NB4 (cell line): ENCODE measurements at regions not wholly inside any gene's neighbourhood (a gene's known extent, or its start where the extent isn't known, plus 50 kb on each side); places are given as distances from the start of the nearest gene placed in this dataset.

Experiments
- POLR2A ChIP-seq: IDR thresholded peaks from 2 replicates; pipeline ENCODE4 v1.6.1; 2011; ENCODE audit warnings: mild to moderate bottlenecking; ENCODE audit not compliant: insufficient read length; ENCODE audit errors: extremely low read depth
- TF ChIP-seq, protein P1 (sequence below): IDR thresholded peaks from one replicate; pipeline ENCODE4 v1.5.1; 2012; ENCODE audit warnings: low read depth, low read length
- TF ChIP-seq, protein P2 (sequence below): IDR thresholded peaks from 2 replicates; pipeline ENCODE4 v1.6.1; 2011; ENCODE audit warnings: low read depth, low read length

DNA sequence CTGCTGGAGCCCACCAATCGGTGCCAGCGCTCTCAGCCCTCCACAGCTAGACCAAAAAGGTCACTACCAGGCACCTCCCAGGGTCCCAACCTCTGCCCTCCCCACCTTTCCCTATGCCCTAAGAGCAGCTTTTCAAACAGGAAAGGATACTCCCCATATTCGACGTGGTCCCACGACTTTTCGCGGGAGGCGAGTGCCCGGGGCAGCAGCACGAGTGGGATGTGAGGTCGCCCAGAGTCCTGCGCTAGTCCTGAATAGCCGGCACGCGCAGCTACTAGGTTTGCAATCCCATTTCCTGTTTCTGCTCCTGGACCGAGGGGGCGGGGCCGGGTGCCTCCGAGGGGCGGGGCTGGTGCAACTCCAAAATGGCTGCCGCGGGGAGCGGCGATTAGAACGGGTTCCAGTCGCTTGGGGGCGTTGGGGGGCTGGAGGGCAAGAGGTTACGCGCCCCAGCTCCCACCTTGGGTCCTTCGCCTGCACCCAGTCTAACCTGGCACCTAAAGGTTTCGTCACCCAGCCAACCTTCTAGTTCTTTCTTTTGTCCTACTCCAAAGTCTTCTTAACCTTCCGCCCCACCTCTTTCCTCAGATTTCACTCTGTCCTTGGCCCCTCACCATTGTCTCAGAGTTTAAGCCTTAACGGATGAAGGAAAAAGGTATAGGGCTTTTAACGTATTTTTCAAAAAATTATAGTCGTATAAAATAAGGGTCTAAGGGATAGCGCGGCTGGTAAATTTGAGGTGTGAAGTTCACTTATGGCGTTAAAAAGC lies 85.0 kb upstream of the TENT5D start:
- TF ChIP-seq, protein P1, sequence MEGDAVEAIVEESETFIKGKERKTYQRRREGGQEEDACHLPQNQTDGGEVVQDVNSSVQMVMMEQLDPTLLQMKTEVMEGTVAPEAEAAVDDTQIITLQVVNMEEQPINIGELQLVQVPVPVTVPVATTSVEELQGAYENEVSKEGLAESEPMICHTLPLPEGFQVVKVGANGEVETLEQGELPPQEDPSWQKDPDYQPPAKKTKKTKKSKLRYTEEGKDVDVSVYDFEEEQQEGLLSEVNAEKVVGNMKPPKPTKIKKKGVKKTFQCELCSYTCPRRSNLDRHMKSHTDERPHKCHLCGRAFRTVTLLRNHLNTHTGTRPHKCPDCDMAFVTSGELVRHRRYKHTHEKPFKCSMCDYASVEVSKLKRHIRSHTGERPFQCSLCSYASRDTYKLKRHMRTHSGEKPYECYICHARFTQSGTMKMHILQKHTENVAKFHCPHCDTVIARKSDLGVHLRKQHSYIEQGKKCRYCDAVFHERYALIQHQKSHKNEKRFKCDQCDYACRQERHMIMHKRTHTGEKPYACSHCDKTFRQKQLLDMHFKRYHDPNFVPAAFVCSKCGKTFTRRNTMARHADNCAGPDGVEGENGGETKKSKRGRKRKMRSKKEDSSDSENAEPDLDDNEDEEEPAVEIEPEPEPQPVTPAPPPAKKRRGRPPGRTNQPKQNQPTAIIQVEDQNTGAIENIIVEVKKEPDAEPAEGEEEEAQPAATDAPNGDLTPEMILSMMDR = no peak
- TF ChIP-seq, protein P2, sequence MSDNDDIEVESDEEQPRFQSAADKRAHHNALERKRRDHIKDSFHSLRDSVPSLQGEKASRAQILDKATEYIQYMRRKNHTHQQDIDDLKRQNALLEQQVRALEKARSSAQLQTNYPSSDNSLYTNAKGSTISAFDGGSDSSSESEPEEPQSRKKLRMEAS = no peak
- TF ChIP-seq POLR2A = no peak
